ENCODE measurements at regions not wholly inside any gene's neighbourhood (a gene's known extent, or its start where the extent isn't known, plus 50 kb on each side); places are given as distances from the start of the nearest gene placed in this dataset.

DNA sequence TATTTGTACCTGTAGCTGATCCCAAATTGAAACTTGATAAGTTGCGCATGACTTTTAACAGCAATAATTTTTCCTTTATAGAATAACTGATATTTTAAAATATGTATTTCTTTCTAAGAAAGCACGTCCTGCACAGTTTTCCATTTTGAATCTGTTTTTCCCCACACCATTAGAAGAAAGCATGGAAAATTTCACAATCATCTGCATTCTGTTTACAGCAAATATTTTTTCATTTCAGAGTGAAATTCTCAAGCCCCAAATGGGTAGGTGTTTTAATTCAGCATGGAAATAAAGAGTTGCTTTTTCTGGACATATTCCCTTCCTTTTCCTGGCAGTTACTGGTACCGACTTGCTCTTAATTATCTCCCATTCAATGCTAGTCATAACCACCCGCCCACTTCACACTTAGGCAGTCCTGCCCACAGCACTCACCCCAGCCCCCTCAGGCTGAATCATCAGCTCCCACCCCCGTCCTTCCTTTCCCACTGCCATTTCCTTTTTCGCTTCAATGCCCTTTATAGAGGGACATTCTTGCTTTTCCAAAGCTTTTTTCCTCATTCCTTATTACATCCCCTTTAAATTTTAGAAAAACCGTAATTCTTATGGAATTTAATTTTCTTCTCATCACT is 89.2 kb upstream of the GLS start:
- POLR2A ChIA-PET: no interaction called here
- no peaks in the 10 kb centered on the region for H3K9me3 ChIP-seq (ENCODE audit: control insufficient read depth, insufficient read depth, low read length)
- DNase-seq (ENCODE audit: low read depth, low spot score): no peak
- CTCF ChIA-PET: interaction anchor here (1.3 to 1.9 kb wide), 2 partner anchors 8 to 10 kb away, joined by 3 to 14 read pairs; no protein-coding TSS in a partner anchor
- no peak overlapping the region for H3K4me3 ChIP-seq (ENCODE audit: low read depth, low read length)
- no peak overlapping the region for H3K27ac ChIP-seq (ENCODE audit: low read depth, low read length)
- no peaks in the 10 kb centered on the region for H3K27me3 ChIP-seq (ENCODE audit: control insufficient read depth, insufficient read depth, low read length)
- TF ChIP-seq, protein P1, sequence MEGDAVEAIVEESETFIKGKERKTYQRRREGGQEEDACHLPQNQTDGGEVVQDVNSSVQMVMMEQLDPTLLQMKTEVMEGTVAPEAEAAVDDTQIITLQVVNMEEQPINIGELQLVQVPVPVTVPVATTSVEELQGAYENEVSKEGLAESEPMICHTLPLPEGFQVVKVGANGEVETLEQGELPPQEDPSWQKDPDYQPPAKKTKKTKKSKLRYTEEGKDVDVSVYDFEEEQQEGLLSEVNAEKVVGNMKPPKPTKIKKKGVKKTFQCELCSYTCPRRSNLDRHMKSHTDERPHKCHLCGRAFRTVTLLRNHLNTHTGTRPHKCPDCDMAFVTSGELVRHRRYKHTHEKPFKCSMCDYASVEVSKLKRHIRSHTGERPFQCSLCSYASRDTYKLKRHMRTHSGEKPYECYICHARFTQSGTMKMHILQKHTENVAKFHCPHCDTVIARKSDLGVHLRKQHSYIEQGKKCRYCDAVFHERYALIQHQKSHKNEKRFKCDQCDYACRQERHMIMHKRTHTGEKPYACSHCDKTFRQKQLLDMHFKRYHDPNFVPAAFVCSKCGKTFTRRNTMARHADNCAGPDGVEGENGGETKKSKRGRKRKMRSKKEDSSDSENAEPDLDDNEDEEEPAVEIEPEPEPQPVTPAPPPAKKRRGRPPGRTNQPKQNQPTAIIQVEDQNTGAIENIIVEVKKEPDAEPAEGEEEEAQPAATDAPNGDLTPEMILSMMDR (IDR thresholded peaks at IDR 0.05; ENCODE audit: low read depth, low read length): no peak

DNA sequence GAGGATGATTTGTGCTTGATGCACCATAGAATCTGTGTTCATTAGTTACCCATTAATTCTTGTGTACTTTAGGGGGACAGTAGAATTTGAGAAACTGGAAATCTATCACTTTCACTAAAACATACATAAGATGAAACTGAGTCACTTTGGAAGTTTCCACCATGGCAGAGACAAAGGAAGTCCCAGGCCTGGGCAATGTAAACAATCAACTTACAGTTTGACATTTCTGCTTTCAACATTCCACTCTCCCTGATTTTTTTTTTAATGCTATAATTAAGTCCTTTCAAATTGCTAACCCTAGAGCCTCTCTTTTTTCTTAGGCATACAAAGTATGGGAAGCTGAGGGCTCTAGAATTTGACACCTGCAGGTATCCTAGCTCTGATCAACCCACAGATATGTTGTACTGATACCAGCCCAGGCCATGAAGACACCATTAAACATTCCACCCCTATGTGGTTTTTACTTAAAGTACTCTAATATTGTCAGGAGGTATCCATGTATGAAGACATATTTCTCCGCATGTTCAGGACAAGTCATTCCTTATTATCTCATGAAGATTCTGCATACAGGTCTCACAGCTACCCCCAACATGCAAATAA is 88.5 kb upstream of the GLS start:
- no peak overlapping the region for H3K4me3 ChIP-seq (ENCODE audit: low read depth, low read length)
- no peak overlapping the region for H3K27ac ChIP-seq (ENCODE audit: low read depth, low read length)
- ChIA-PET POLR2A (interaction anchor here (1.1 kb wide), 1 partner anchor 21 kb away, joined by 3 read pairs; no protein-coding TSS in a partner anchor), CTCF (interaction anchor here (1.3 to 1.9 kb wide), 3 partner anchors 9 to 58 kb away, joined by 3 to 14 read pairs (median 4); no protein-coding TSS in a partner anchor)
- no peak for DNase-seq (ENCODE audit: low read depth, low spot score)
- no peaks in the 10 kb centered on the region for H3K9me3 ChIP-seq (ENCODE audit: control insufficient read depth, insufficient read depth, low read length)
- TF ChIP-seq, protein P1 (IDR thresholded peaks at IDR 0.05; ENCODE audit: low read depth, low read length): no peak
- H3K27me3 ChIP-seq (ENCODE audit: control insufficient read depth, insufficient read depth, low read length): no peaks in the 10 kb centered on the region

DNA sequence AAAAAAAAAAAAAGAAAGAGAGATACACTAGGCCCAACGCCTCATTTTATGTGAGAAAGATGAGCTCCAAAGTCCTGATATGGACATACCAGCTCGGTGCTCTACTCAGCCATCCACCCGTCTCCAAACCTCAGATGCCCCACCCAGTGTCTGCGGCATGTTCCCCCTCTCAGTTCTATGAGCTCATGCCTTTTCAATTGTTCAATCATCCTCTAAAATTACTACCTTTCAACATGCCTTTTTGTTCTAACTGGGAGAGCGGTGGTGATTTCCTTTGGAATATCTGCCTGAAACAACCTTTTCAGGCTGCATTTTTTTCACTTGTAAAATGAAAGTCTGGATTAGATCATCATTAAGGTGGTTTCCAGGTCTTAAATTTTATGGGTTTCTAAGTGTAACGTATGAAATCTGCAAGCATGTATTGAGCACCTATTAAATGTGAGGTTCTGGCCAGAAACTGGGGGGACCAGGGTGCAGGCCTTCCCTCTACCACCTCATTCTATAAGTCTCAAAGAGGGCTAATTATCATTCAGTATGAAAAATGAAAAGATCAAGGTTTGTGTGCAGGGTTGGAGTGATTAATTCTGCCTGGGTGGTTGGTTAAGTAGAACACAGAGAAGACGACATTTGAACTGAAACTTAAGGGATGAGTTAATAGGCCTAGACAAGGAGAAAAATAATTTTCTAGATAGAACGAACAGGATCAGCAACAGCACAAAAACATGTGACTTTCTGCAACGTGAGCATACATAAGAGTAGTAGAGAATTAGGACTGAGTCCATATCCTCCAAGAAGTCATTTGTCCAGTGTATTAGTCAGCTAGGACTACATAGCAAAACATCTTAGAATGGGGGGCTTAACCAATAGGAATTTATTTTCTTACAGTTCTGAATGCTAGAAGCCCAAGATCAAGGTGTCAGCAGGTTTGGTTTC is 87.4 kb upstream of the GLS start:
- POLR2A ChIA-PET: interaction anchor here (1.1 kb wide), 1 partner anchor 20 kb away, joined by 3 read pairs; no protein-coding TSS in a partner anchor

DNA sequence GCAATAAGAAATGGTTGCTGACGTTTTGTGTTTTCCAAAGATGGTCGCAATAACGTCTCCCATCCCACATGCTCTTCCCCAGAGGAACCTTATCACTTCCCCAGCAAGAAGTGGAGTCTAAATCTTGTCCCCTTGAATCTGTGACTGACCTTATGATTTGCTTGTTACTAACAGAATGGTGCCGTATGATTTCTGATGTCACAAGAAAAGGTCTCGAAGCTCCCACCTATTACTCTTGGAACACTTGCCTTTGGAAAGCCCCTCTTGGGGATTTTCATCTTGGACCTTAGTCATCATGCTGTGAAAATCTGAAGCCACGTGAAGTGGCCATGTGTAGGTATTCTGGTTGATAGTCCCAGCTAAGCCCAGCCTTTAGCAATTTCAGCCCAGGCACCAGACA is 86.2 kb upstream of the GLS start:
- DNase-seq (ENCODE audit: low read depth, low spot score): no peak
- Histone ChIP-seq H3K27ac (ENCODE audit: low read depth, low read length) (no peak overlapping the region), H3K27me3 (ENCODE audit: control insufficient read depth, insufficient read depth, low read length) (no peaks in the 10 kb centered on the region), H3K4me3 (ENCODE audit: low read depth, low read length) (no peak overlapping the region), H3K9me3 (ENCODE audit: control insufficient read depth, insufficient read depth, low read length) (no peaks in the 10 kb centered on the region)
- TF ChIP-seq, protein P1 (IDR thresholded peaks at IDR 0.05; ENCODE audit: low read depth, low read length): no peak
- ChIA-PET CTCF (interaction anchor here (1.4 to 2.0 kb wide), 2 partner anchors 13 to 56 kb away, joined by 5 to 6 read pairs; no protein-coding TSS in a partner anchor), POLR2A (no interaction called here)

More for the DNA sequence above, 87.4 kb upstream of the GLS start:
- DNase-seq (ENCODE audit: low read depth, low spot score): no peak
- TF ChIP-seq, protein P1 (IDR thresholded peaks at IDR 0.05; ENCODE audit: low read depth, low read length): no peak
- H3K27me3 ChIP-seq (ENCODE audit: control insufficient read depth, insufficient read depth, low read length): no peaks in the 10 kb centered on the region
- no peak overlapping the region for H3K4me3 ChIP-seq (ENCODE audit: low read depth, low read length)
- CTCF ChIA-PET: interaction anchor here (1.3 to 1.9 kb wide), 3 partner anchors 10 to 57 kb away, joined by 3 to 14 read pairs (median 4); no protein-coding TSS in a partner anchor
- no peak overlapping the region for H3K27ac ChIP-seq (ENCODE audit: low read depth, low read length)
- no peaks in the 10 kb centered on the region for H3K9me3 ChIP-seq (ENCODE audit: control insufficient read depth, insufficient read depth, low read length)

Measured in AG04450 (cell line).